H1 (cell line): ENCODE measurements at regions not wholly inside any gene's neighbourhood (a gene's known extent, or its start where the extent isn't known, plus 50 kb on each side); places are given as distances from the start of the nearest gene placed in this dataset.

ENCODE experiments used
- CTCF ChIA-PET: fragments of 300-600 bp; sonication (Branson Sonifier 250); formaldehyde crosslinking; loops from one replicate; lab custom pipeline; 2021; ENCODE audit not compliant: partially characterized antibody; lab: Charles Lee
- POLR2A ChIA-PET: fragments of 300-600 bp; sonication (Branson Sonifier 250); formaldehyde crosslinking; loops from one replicate; lab custom pipeline; 2021; ENCODE audit warnings: inconsistent platforms; ENCODE audit not compliant: partially characterized antibody; lab: Charles Lee
- DNase-seq, 2 experiments: peaks; one replicate each; pipeline versions ENCODE4 v3.0.0 to v3.0.0-alpha.2; 2010 to 2022; ENCODE audit warnings: low spot score in 2 of 2, low read depth in 1 of 2, mixed read lengths in 1 of 2
- FAIRE-seq: peaks from 2 replicates; lab custom pipeline; 2011; peaks lifted over from hg19 to GRCh38; lab: Jason Lieb, UNC
- H2AFZ ChIP-seq: 2 replicates; pipeline ENCODE4 v1.8.1; 2012; ENCODE audit warnings: low read length, inconsistent platforms
- H2AK5ac ChIP-seq: 2 replicates; pipeline ENCODE4 v1.6.1; 2013; ENCODE audit warnings: low read depth, low read length
- H2BK120ac ChIP-seq: replicated peaks from 2 replicates; pipeline ENCODE3; 2013; ENCODE audit warnings: low read depth, low read length, inconsistent platforms
- H2BK12ac ChIP-seq: 2 replicates; pipeline ENCODE4 v1.6.1; 2013; ENCODE audit warnings: low read depth, low read length
- H2BK15ac ChIP-seq: 2 replicates; pipeline ENCODE4 v1.6.1; 2013; ENCODE audit warnings: low read length
- H2BK20ac ChIP-seq: 2 replicates; pipeline ENCODE4 v1.6.1; 2013; ENCODE audit warnings: low read length
- H2BK5ac ChIP-seq: 2 replicates; pipeline ENCODE4 v1.6.1; 2013; ENCODE audit warnings: low read depth, low read length
- H3K14ac ChIP-seq: 2 replicates; pipeline ENCODE4 v1.6.1; 2013; ENCODE audit warnings: inconsistent platforms; ENCODE audit not compliant: insufficient read length
- H3K18ac ChIP-seq: 2 replicates; pipeline ENCODE4 v1.6.1; 2013; ENCODE audit warnings: low read length; ENCODE audit errors: extremely low read depth
- H3K23ac ChIP-seq: 2 replicates; pipeline ENCODE4 v1.6.1; 2013; ENCODE audit warnings: inconsistent platforms; ENCODE audit not compliant: insufficient read length
- H3K23me2 ChIP-seq: 2 replicates; pipeline ENCODE4 v1.6.1; 2013; ENCODE audit warnings: low read depth, low read length
- H3K27ac ChIP-seq: 2 replicates; pipeline ENCODE4 v1.6.1; 2011; ENCODE audit warnings: low read depth, low read length, inconsistent platforms
- H3K27me3 ChIP-seq, 4 experiments: replicated peaks in 1 of 4; 1 replicate in 1 of 4; 2 replicates in 3 of 4; pipeline versions ENCODE4 v1.6.1 to v1.8.1; 2011 to 2013; ENCODE audit warnings: low read length in 3 of 4, mild to moderate bottlenecking in 3 of 4, inconsistent platforms in 2 of 4, mixed read lengths in 2 of 4, moderate library complexity in 1 of 4; ENCODE audit not compliant: control insufficient read depth in 3 of 4, insufficient read depth in 3 of 4; ENCODE audit errors: extremely low read depth in 1 of 4
- H3K36me3 ChIP-seq, 4 experiments: 2 replicates each; pipeline versions ENCODE4 v1.6.1 to v1.8.1; 2011 to 2013; ENCODE audit warnings: mild to moderate bottlenecking in 4 of 4, low read length in 3 of 4, moderate library complexity in 2 of 4, control low read depth in 1 of 4, inconsistent platforms in 1 of 4; ENCODE audit not compliant: insufficient read depth in 4 of 4, control insufficient read depth in 2 of 4
- H3K4ac ChIP-seq: replicated peaks from 2 replicates; pipeline ENCODE3; 2013; ENCODE audit warnings: low read length, low read depth, mixed read lengths, inconsistent platforms; ENCODE audit not compliant: insufficient read length
- H3K4me1 ChIP-seq, 4 experiments: replicated peaks in 1 of 4; 1 replicate in 1 of 4; 2 replicates in 3 of 4; pipeline versions ENCODE4 v1.6.1 to v1.8.1; 2011 to 2013; ENCODE audit warnings: low read length in 3 of 4, inconsistent platforms in 2 of 4, mixed read lengths in 1 of 4; ENCODE audit not compliant: insufficient read depth in 4 of 4, control insufficient read depth in 3 of 4
- H3K4me2 ChIP-seq, 2 experiments: 2 replicates each; pipeline versions ENCODE4 v1.6.1 to v1.8.1; 2011 to 2013; ENCODE audit warnings: low read depth in 2 of 2, low read length in 2 of 2, control low read depth in 1 of 2, inconsistent platforms in 1 of 2, mild to moderate bottlenecking in 1 of 2; ENCODE audit not compliant: insufficient read depth in 1 of 2
- H3K4me3 ChIP-seq, 4 experiments: fragments of 200-600, 300-600 bp in 1 of 4; sonication (generic), shearing (Covaris generic), sonication (Bioruptor Twin) in 1 of 4; 2 replicates each; pipeline versions ENCODE4 v1.5.1 to v1.8.1; 2011 to 2016; ENCODE audit warnings: low read length in 4 of 4, low read depth in 3 of 4, control low read depth in 2 of 4, inconsistent platforms in 2 of 4, mild to moderate bottlenecking in 2 of 4, mixed read lengths in 1 of 4, moderate library complexity in 1 of 4; ENCODE audit not compliant: insufficient read depth in 2 of 4; ENCODE audit errors: extremely low read depth in 1 of 4
- H3K56ac ChIP-seq: replicated peaks from 2 replicates; pipeline ENCODE3; 2013; ENCODE audit warnings: low read depth, mild to moderate bottlenecking, mixed read lengths, low read length, inconsistent platforms; ENCODE audit not compliant: insufficient read length
- H3K79me1 ChIP-seq: 2 replicates; pipeline ENCODE4 v1.6.1; 2013; ENCODE audit warnings: low read depth, low read length, control low read depth
- H3K79me2 ChIP-seq, 2 experiments: 2 replicates each; pipeline versions ENCODE4 v1.6.1 to v1.8.1; 2012 to 2013; ENCODE audit warnings: low read length in 2 of 2, mild to moderate bottlenecking in 2 of 2, inconsistent platforms in 1 of 2; ENCODE audit not compliant: insufficient read depth in 2 of 2, control insufficient read depth in 1 of 2
- H3K9ac ChIP-seq, 4 experiments: replicated peaks in 1 of 4; 1 replicate in 1 of 4; 2 replicates in 3 of 4; pipeline versions ENCODE4 v1.6.1 to v1.8.1; 2011 to 2013; ENCODE audit warnings: low read depth in 3 of 4, low read length in 3 of 4, control low read depth in 2 of 4, mild to moderate bottlenecking in 2 of 4, moderate library complexity in 2 of 4, inconsistent platforms in 1 of 4; ENCODE audit errors: extremely low read depth in 1 of 4
- H3K9me3 ChIP-seq, 2 experiments: 2 replicates each; pipeline versions ENCODE4 v1.6.1 to v1.8.1; 2012 to 2013; ENCODE audit warnings: mild to moderate bottlenecking in 2 of 2, moderate library complexity in 2 of 2, control low read depth in 1 of 2, inconsistent platforms in 1 of 2, low read depth in 1 of 2, low read length in 1 of 2, mixed read lengths in 1 of 2; ENCODE audit not compliant: insufficient read depth in 2 of 2
- H4K20me1 ChIP-seq, 2 experiments: replicated peaks in 1 of 2; 2 replicates each; pipeline versions ENCODE3 to v1.8.1; 2011 to 2013; ENCODE audit warnings: inconsistent platforms in 2 of 2, low read length in 2 of 2, mild to moderate bottlenecking in 1 of 2; ENCODE audit not compliant: insufficient read depth in 2 of 2, control insufficient read depth in 1 of 2
- H4K5ac ChIP-seq: 2 replicates; pipeline ENCODE4 v1.6.1; 2013; ENCODE audit warnings: low read length, low read depth, mixed read lengths, inconsistent platforms; ENCODE audit not compliant: insufficient read length
- H4K8ac ChIP-seq: 2 replicates; pipeline ENCODE4 v1.8.0; 2013; ENCODE audit warnings: mild to moderate bottlenecking, moderate library complexity, low read length, inconsistent platforms; ENCODE audit not compliant: insufficient read depth; ENCODE audit errors: extremely low read depth
- H4K91ac ChIP-seq: replicated peaks from 2 replicates; pipeline ENCODE3; 2013; ENCODE audit warnings: low read length, mixed read lengths, inconsistent platforms; ENCODE audit not compliant: insufficient read length
- CBX8 ChIP-seq: fragments of 300-800, 300-1000 bp; sonication (generic); IDR thresholded peaks from 2 replicates; pipeline ENCODE4 v1.7.1; 2016; ENCODE audit warnings: low read depth, low read length, borderline replicate concordance
- CHD1 ChIP-seq: IDR thresholded peaks from 2 replicates; pipeline ENCODE4 v1.6.1; 2012; ENCODE audit warnings: low read depth, low read length, improper control_type of control experiment
- JUND ChIP-seq: IDR thresholded peaks from 2 replicates; pipeline ENCODE4 v1.6.1; 2011; ENCODE audit warnings: mild to moderate bottlenecking, improper control_type of control experiment, low read length
- KDM5A ChIP-seq: fragments of 200-600 bp; IDR thresholded peaks from 2 replicates; pipeline ENCODE4 v1.7.1; 2012; ENCODE audit warnings: mild to moderate bottlenecking, low read length, inconsistent platforms, mixed read lengths
- MAFK ChIP-seq: IDR thresholded peaks from 2 replicates; pipeline ENCODE4 v1.6.1; 2012; ENCODE audit warnings: low read depth, mild to moderate bottlenecking, improper control_type of control experiment, low read length
- POU5F1 ChIP-seq: IDR thresholded peaks from 2 replicates; pipeline ENCODE4 v1.6.1; 2011; ENCODE audit warnings: low read depth, mild to moderate bottlenecking, low read length, moderate library complexity
- RAD21 ChIP-seq, 2 experiments: IDR thresholded peaks in 1 of 2; conservative IDR thresholded peaks in 1 of 2; 2 replicates each; pipeline ENCODE4 v1.6.1; 2011; ENCODE audit warnings: low read depth in 2 of 2, low read length in 2 of 2, improper control_type of control experiment in 1 of 2, inconsistent platforms in 1 of 2, mild to moderate bottlenecking in 1 of 2, moderate library complexity in 1 of 2
- RBBP5 ChIP-seq: IDR thresholded peaks from 2 replicates; pipeline ENCODE4 v1.7.1; 2012; ENCODE audit warnings: low read depth, mild to moderate bottlenecking, inconsistent platforms, low read length, moderate library complexity, borderline replicate concordance
- RNF2 ChIP-seq: fragments of 200-900, 300-1000 bp; sonication (generic); IDR thresholded peaks from 2 replicates; pipeline ENCODE4 v1.7.1; 2016; ENCODE audit warnings: borderline replicate concordance, low read depth, mild to moderate bottlenecking, antibody characterized with exemption, low read length; ENCODE audit not compliant: poor library complexity, severe bottlenecking; ENCODE audit errors: missing control alignments
- SAP30 ChIP-seq: fragments of 300-600 bp; sonication (generic); IDR thresholded peaks from 2 replicates; pipeline ENCODE4 v1.7.1; 2012; ENCODE audit warnings: low read length, moderate library complexity, mild to moderate bottlenecking, inconsistent platforms; ENCODE audit not compliant: insufficient read depth, insufficient replicate concordance
- SP2 ChIP-seq: IDR thresholded peaks from 2 replicates; pipeline ENCODE4 v1.6.1; 2012; ENCODE audit warnings: mild to moderate bottlenecking, low read length, inconsistent platforms
- SRF ChIP-seq: IDR thresholded peaks from 2 replicates; pipeline ENCODE4 v1.6.1; 2011; ENCODE audit warnings: mild to moderate bottlenecking, low read depth, low read length, moderate library complexity
- TF ChIP-seq, protein P1 (sequence below), 3 experiments: IDR thresholded peaks; 1 replicate in 2 of 3; 2 replicates in 1 of 3; pipeline versions ENCODE4 v1.5.1 to v1.6.1; 2011; ENCODE audit warnings: low read length in 3 of 3, mild to moderate bottlenecking in 3 of 3, inconsistent platforms in 2 of 3, low read depth in 1 of 3, moderate library complexity in 1 of 3; ENCODE audit not compliant: insufficient read depth in 1 of 3; ENCODE audit errors: control extremely low read depth in 1 of 3

DNA sequence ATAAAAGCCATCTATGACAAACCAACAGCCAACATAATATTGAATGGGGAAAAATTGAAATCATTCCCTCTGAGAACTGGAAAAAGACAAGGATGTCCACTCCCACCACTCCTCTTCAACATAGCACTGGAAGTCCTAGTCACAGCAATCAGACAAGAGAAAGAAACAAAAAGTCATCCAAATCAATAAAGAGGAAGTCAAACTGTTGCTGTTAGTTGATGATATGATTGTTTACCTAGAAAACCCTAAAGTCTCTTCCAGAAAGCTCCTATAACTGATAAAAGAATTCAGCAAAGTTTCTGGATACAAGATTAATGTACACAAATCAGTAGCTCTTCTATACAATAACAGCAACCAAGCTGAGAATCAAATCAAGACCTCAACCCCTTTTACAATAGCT is 285.1 kb upstream of the PHF14 start:
- FAIRE-seq = no peak
- Histone ChIP-seq H3K9me3 (no peaks in the 10 kb centered on the region), H3K4me1 (no peaks in the 10 kb centered on the region)
- TF ChIP-seq CBX8 = no peak
- no peak for TF ChIP-seq SRF
- TF ChIP-seq RNF2 = no peak
- no peak for TF ChIP-seq POU5F1
- no peak for TF ChIP-seq JUND
- TF ChIP-seq, protein P1, sequence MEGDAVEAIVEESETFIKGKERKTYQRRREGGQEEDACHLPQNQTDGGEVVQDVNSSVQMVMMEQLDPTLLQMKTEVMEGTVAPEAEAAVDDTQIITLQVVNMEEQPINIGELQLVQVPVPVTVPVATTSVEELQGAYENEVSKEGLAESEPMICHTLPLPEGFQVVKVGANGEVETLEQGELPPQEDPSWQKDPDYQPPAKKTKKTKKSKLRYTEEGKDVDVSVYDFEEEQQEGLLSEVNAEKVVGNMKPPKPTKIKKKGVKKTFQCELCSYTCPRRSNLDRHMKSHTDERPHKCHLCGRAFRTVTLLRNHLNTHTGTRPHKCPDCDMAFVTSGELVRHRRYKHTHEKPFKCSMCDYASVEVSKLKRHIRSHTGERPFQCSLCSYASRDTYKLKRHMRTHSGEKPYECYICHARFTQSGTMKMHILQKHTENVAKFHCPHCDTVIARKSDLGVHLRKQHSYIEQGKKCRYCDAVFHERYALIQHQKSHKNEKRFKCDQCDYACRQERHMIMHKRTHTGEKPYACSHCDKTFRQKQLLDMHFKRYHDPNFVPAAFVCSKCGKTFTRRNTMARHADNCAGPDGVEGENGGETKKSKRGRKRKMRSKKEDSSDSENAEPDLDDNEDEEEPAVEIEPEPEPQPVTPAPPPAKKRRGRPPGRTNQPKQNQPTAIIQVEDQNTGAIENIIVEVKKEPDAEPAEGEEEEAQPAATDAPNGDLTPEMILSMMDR (IDR thresholded peaks at IDR 0.05; ENCODE audit: control extremely low read depth in 1 of 3, insufficient read depth in 1 of 3, low read depth in 1 of 3, low read length in 3 of 3) = no peak
- TF ChIP-seq MAFK = no peak
- TF ChIP-seq SP2 = no peak
- no peak for TF ChIP-seq SAP30
- TF ChIP-seq RAD21 (IDR thresholded peaks at IDR 0.05 in 1 of 2, conservative IDR thresholded peaks at IDR 0.05 in 1 of 2; ENCODE audit: low read depth in 2 of 2, low read length in 2 of 2) = no peak
- TF ChIP-seq KDM5A = no peak
- TF ChIP-seq RBBP5 = no peak
- TF ChIP-seq CHD1 = no peak

More for the DNA sequence above, 285.1 kb upstream of the PHF14 start:
- Histone ChIP-seq H3K27me3 (no peaks in the 10 kb centered on the region), H4K5ac (no peak overlapping the region), H3K79me1 (no peaks in the 10 kb centered on the region), H2AK5ac (no peak overlapping the region), H3K36me3 (no peaks in the 10 kb centered on the region), H3K23ac (no peak overlapping the region), H3K23me2 (no peaks in the 10 kb centered on the region), H2BK120ac (no peak overlapping the region), H2BK5ac (no peak overlapping the region), H4K91ac (no peak overlapping the region), H4K20me1 (no peaks in the 10 kb centered on the region), H3K56ac (no peak overlapping the region), H3K18ac (no peak overlapping the region), H3K27ac (no peak overlapping the region), H3K4me3 (no peak overlapping the region), H3K14ac (no peak overlapping the region), H3K79me2 (no peaks in the 10 kb centered on the region), H3K4me2 (no peak overlapping the region), H3K9ac (no peak overlapping the region), H2BK20ac (no peak overlapping the region), H2AFZ (no peak overlapping the region), H4K8ac (no peak overlapping the region), H2BK12ac (no peak overlapping the region), H3K4ac (no peak overlapping the region), H2BK15ac (no peak overlapping the region)
- POLR2A ChIA-PET = no interaction called here
- DNase-seq = no peak
- CTCF ChIA-PET = no interaction called here
